Osteocyte (in vitro differentiated cells): ENCODE measurements at regions not wholly inside any gene's neighbourhood (a gene's known extent, or its start where the extent isn't known, plus 50 kb on each side); places are given as distances from the start of the nearest gene placed in this dataset.
A peak's percentile ranks its signal among the peaks of the same experiment; 100 is the strongest.

Experiments used
- DNase-seq: peaks from one replicate; pipeline ENCODE4 v3.0.0; 2021; ENCODE audit warnings: mixed read lengths; ENCODE audit not compliant: unreplicated experiment; ENCODE audit errors: extremely low spot score
- H3K27ac Mint-ChIP-seq: one replicate; pipeline ENCODE4 v1.8.0; 2021; ENCODE audit warnings: mild to moderate bottlenecking, mixed read lengths; ENCODE audit not compliant: unreplicated experiment
- H3K27me3 Mint-ChIP-seq: one replicate; pipeline ENCODE4 v1.8.0; 2021; ENCODE audit warnings: mixed read lengths; ENCODE audit not compliant: unreplicated experiment
- H3K36me3 Mint-ChIP-seq: one replicate; pipeline ENCODE4 v1.8.0; 2021; ENCODE audit warnings: mixed read lengths; ENCODE audit not compliant: unreplicated experiment
- H3K4me1 Mint-ChIP-seq: one replicate; pipeline ENCODE4 v1.8.0; 2021; ENCODE audit warnings: mixed read lengths; ENCODE audit not compliant: unreplicated experiment
- H3K4me3 Mint-ChIP-seq: one replicate; pipeline ENCODE4 v1.8.0; 2021; ENCODE audit warnings: mild to moderate bottlenecking, moderate library complexity, mixed read lengths; ENCODE audit not compliant: unreplicated experiment
- H3K9me3 Mint-ChIP-seq: one replicate; pipeline ENCODE4 v1.8.0; 2021; ENCODE audit warnings: mixed read lengths; ENCODE audit not compliant: unreplicated experiment
- TF ChIP-seq, protein P1 (sequence below): fragments of 200-600 bp; sonication (generic); IDR thresholded peaks from 2 replicates; pipeline ENCODE4 v1.5.0; 2021; ENCODE audit warnings: antibody characterized with exemption, mild to moderate bottlenecking, moderate library complexity

DNA sequence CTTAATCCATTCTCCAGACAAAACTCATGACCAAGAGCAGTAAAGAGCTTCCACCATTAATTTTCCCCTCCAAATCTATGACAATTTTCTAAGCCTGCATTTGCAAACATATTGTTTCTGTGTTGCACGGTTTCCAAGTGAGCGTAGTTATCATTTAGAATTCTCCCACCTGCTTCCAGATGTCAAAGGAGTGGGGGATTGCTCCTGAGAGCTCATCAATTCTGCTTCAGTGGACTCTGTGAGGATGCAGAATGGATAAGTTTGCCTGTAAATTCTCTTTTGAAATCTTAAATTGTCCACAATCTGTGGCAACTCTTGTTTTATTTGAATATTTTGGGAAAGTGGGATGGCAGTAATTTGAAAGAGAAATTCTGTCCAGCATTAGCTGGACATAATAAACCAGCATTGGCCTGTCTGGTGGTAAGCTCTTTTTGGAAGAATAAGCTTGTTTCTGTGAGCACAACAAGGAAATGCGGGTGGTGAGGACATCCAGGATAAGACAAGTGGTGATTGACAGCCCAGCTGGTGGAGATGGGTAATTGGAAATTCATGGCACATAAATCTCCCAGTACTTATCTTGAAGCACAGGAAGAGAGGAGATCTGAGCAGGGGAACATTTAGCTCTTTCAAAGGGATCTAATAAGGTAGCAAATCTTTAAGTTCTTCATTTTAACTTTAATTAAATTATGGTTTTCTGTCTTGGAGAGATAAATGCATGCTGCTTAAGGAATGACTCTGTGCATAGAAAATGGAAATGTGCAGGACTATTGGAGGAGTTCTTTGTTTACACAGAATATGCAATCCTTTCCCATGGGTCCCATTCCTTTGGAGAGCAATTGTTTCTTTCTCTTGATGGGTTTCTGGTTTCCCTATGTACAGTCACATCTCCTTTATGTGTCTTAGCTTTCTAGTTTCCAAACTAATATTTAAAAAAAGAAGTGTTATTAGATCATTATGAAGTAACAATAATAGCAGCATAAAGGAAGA, 73.2 kb downstream of the FAT3 start:
- H3K9me3 Mint-ChIP-seq = no peaks in the 10 kb centered on the region
- peaks cover 32% of the 10 kb centered on the region for H3K4me1 Mint-ChIP-seq
- DNase-seq = no peak
- H3K27me3 Mint-ChIP-seq = no peaks in the 10 kb centered on the region
- no peak overlapping the region for H3K4me3 Mint-ChIP-seq
- TF ChIP-seq, protein P1, sequence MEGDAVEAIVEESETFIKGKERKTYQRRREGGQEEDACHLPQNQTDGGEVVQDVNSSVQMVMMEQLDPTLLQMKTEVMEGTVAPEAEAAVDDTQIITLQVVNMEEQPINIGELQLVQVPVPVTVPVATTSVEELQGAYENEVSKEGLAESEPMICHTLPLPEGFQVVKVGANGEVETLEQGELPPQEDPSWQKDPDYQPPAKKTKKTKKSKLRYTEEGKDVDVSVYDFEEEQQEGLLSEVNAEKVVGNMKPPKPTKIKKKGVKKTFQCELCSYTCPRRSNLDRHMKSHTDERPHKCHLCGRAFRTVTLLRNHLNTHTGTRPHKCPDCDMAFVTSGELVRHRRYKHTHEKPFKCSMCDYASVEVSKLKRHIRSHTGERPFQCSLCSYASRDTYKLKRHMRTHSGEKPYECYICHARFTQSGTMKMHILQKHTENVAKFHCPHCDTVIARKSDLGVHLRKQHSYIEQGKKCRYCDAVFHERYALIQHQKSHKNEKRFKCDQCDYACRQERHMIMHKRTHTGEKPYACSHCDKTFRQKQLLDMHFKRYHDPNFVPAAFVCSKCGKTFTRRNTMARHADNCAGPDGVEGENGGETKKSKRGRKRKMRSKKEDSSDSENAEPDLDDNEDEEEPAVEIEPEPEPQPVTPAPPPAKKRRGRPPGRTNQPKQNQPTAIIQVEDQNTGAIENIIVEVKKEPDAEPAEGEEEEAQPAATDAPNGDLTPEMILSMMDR = no peak
- H3K27ac Mint-ChIP-seq = no peak overlapping the region
- H3K36me3 Mint-ChIP-seq = no peaks in the 10 kb centered on the region

DNA sequence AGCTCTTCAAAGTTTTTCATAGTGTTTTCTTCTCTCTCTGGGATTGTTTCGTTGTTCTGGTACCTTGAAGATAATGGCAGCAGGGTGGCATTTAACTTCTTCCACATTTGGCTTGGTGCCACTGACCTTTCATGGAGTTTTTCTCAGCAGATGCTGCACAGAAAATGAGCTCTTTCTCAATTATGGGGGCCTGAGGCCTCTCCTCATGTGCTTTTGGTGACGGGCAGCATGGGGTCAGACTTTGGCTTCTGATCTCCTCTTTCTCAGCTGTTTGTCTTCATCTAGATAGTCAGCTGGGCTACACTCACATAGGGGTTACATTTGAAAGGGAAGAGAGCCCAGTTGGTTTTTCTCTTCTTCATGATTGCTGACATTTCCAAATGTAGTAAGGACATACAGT, 76.3 kb downstream of the FAT3 start:
- H3K27ac Mint-ChIP-seq = no peak overlapping the region
- TF ChIP-seq, protein P1 = no peak
- no peaks in the 10 kb centered on the region for H3K9me3 Mint-ChIP-seq
- no peak for DNase-seq
- no peaks in the 10 kb centered on the region for H3K27me3 Mint-ChIP-seq
- H3K36me3 Mint-ChIP-seq = peaks cover 2% of the 10 kb centered on the region
- H3K4me1 Mint-ChIP-seq = peaks cover 20% of the 10 kb centered on the region
- no peak overlapping the region for H3K4me3 Mint-ChIP-seq

DNA sequence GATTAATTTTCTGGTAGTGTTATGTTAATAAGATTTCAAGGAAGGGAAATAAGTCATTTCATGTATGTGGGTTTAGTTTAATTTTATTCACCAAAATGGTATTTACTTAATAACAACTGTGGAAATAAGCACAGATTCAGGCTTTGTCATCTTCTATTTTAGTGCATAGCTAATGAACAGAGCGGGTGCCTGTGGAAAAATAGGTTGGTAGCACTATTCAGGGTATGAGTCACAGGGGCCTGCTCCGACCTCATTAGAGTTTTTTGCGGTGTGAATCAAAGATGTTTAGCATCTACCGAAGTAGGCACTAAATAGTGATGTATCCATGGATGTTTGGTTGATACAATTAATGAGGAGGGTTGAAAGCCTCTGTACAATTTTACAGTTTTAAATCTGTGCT, 78.2 kb downstream of the FAT3 start:
- H3K9me3 Mint-ChIP-seq = no peaks in the 10 kb centered on the region
- H3K36me3 Mint-ChIP-seq = peaks cover 2% of the 10 kb centered on the region
- H3K4me3 Mint-ChIP-seq = no peak overlapping the region
- DNase-seq = no peak
- H3K27me3 Mint-ChIP-seq = no peaks in the 10 kb centered on the region
- H3K4me1 Mint-ChIP-seq = peaks cover 22% of the 10 kb centered on the region
- H3K27ac Mint-ChIP-seq = no peak overlapping the region
- TF ChIP-seq, protein P1 = no peak

DNA sequence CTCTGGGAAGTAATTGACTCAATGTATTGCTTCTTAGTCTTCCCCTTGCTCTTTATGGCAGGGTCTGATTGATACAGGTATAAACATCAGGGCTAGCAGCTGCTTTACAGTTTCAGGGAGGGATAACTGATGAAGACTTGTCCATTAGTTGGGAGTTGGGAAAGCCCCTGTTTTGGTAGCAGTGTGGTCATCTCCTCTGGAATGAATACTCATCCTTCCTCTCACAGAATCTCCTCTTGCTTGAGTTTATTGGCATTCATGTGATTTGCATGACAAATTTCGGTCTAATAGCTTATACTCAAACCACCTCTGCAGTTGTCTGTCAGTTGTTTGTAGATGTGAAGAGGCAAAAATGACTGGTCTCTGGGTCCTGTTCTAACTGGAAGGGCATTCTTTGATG, 79.7 kb downstream of the FAT3 start:
- TF ChIP-seq, protein P1 = no peak
- H3K9me3 Mint-ChIP-seq = no peaks in the 10 kb centered on the region
- no peak overlapping the region for H3K27ac Mint-ChIP-seq
- peaks cover 24% of the 10 kb centered on the region for H3K4me1 Mint-ChIP-seq
- no peak for DNase-seq
- H3K27me3 Mint-ChIP-seq = no peaks in the 10 kb centered on the region
- no peak overlapping the region for H3K4me3 Mint-ChIP-seq
- peaks cover 2% of the 10 kb centered on the region for H3K36me3 Mint-ChIP-seq

DNA sequence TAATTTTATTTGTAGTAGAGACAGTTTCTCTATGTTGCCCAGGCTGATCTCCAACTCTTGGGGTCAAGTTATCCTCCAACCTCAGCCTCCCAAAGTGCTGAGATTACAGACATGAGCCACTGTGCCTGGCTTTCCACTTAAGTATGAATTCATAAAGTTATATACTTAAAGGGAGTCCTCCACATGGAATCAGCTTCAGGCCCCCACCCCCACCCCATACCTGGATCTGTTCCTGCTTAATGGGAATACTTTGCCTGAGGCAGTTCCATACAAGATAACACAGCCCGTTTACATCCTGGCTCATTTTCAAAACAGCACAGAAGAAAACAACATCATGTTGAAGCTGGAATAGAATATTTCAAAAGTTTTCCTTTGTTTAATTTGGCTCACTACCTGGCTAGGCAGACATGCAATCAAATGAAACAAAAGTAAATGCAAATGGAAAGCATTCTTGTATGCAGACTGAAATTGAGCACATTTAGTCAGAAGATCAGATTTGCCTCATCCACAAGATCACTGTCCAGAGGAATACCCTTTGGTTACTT, 82.4 kb downstream of the FAT3 start:
- Mint-ChIP-seq H3K4me3 (no peak overlapping the region), H3K27ac (peak overlapping the region; percentile 21), H3K4me1 (peaks cover 27% of the 10 kb centered on the region), H3K36me3 (peaks cover 2% of the 10 kb centered on the region), H3K9me3 (no peaks in the 10 kb centered on the region), H3K27me3 (no peaks in the 10 kb centered on the region)
- no peak for DNase-seq
- TF ChIP-seq, protein P1 = no peak
